Neural cell (in vitro differentiated cells): ENCODE measurements at regions not wholly inside any gene's neighbourhood (a gene's known extent, or its start where the extent isn't known, plus 50 kb on each side); places are given as distances from the start of the nearest gene placed in this dataset.

Source experiments
- H2AFZ ChIP-seq: fragments of 200-600, 300-800 bp; sonication (generic), shearing (Covaris generic); 2 replicates; pipeline ENCODE4 v1.6.0; 2014; ENCODE audit warnings: low read depth, mild to moderate bottlenecking, antibody characterized with exemption, low read length, moderate library complexity
- H3F3A ChIP-seq: fragments of 200-600 bp; shearing (Covaris generic); 2 replicates; pipeline ENCODE4 v1.6.1; 2016; ENCODE audit warnings: mild to moderate bottlenecking, moderate library complexity, mixed read lengths, antibody characterized with exemption, low read length; ENCODE audit not compliant: insufficient read depth, poor library complexity, severe bottlenecking
- H3K27ac ChIP-seq: fragments of 200-600, 300-800 bp; sonication (generic), shearing (Covaris generic); 2 replicates; pipeline ENCODE4 v1.5.1; 2014; ENCODE audit warnings: mild to moderate bottlenecking, low read length, moderate library complexity
- H3K27me3 ChIP-seq: fragments of 300-800, 200-600 bp; sonication (generic), shearing (Covaris generic); 2 replicates; pipeline ENCODE4 v1.6.0; 2014; ENCODE audit warnings: mild to moderate bottlenecking, low read depth, low read length, moderate library complexity; ENCODE audit not compliant: insufficient read depth
- H3K36me3 ChIP-seq: fragments of 300-800, 200-600 bp; sonication (generic), shearing (Covaris generic); 2 replicates; pipeline ENCODE4 v1.5.1; 2014; ENCODE audit warnings: mild to moderate bottlenecking, antibody characterized with exemption, low read length, moderate library complexity; ENCODE audit not compliant: insufficient read depth
- H3K4me2 ChIP-seq: fragments of 300-800, 200-600 bp; sonication (generic), shearing (Covaris generic); 2 replicates; pipeline ENCODE4 v1.6.0; 2014; ENCODE audit warnings: mild to moderate bottlenecking, low read length
- H3K4me3 ChIP-seq: fragments of 300-800, 200-600 bp; sonication (generic), shearing (Covaris generic); 2 replicates; pipeline ENCODE4 v1.5.1; 2014; ENCODE audit warnings: mild to moderate bottlenecking, low read length, moderate library complexity
- H3K79me2 ChIP-seq: fragments of 200-600 bp; shearing (Covaris generic); replicated peaks from 2 replicates; pipeline ENCODE4 v1.6.0; 2014; ENCODE audit warnings: mild to moderate bottlenecking, low read length, moderate library complexity; ENCODE audit not compliant: insufficient read depth
- H3K9ac ChIP-seq: fragments of 300-800, 200-600 bp; sonication (generic), shearing (Covaris generic); 2 replicates; pipeline ENCODE4 v1.6.1; 2016; ENCODE audit warnings: mild to moderate bottlenecking, low read length, mixed read lengths
- H3K9me2 ChIP-seq: fragments of 200-600 bp; shearing (Covaris generic); 2 replicates; pipeline ENCODE4 v1.6.1; 2016; ENCODE audit warnings: mild to moderate bottlenecking, low read length, mixed read lengths; ENCODE audit not compliant: insufficient read depth
- H3K9me3 ChIP-seq: fragments of 200-600, 300-800 bp; sonication (generic), shearing (Covaris generic); 2 replicates; pipeline ENCODE4 v1.6.1; 2016; ENCODE audit warnings: mild to moderate bottlenecking, mixed run types, low read length, moderate library complexity, mixed read lengths
- H4K20me1 ChIP-seq: fragments of 200-600 bp; shearing (Covaris generic); 2 replicates; pipeline ENCODE4 v1.6.1; 2016; ENCODE audit warnings: mild to moderate bottlenecking, mixed run types; ENCODE audit not compliant: insufficient read depth
- CTCF ChIP-seq: fragments of 450-650 bp; IDR thresholded peaks from 2 replicates; pipeline ENCODE4 v1.5.1; 2014; ENCODE audit warnings: antibody characterized with exemption, mild to moderate bottlenecking, moderate library complexity; ENCODE audit not compliant: poor library complexity, severe bottlenecking
- EP300 ChIP-seq: fragments of 450-650 bp; conservative IDR thresholded peaks from 2 replicates; pipeline ENCODE4 v1.6.1; 2014; ENCODE audit warnings: antibody characterized with exemption, mild to moderate bottlenecking, moderate library complexity; ENCODE audit not compliant: poor library complexity, severe bottlenecking
- EZH2 ChIP-seq: fragments of 200-600, 300-800 bp; shearing (Covaris generic), sonication (generic); IDR thresholded peaks from 2 replicates; pipeline ENCODE4 v1.6.1; 2014; ENCODE audit warnings: antibody characterized with exemption, low read length, borderline replicate concordance, mild to moderate bottlenecking; ENCODE audit not compliant: insufficient read depth, poor library complexity, severe bottlenecking
- MXI1 ChIP-seq: fragments of 450-650 bp; conservative IDR thresholded peaks from 2 replicates; pipeline ENCODE4 v1.6.1; 2014; ENCODE audit warnings: antibody characterized with exemption, mild to moderate bottlenecking; ENCODE audit not compliant: poor library complexity, severe bottlenecking
- POLR2AphosphoS5 ChIP-seq: IDR thresholded peaks from 2 replicates; pipeline ENCODE4 v1.6.1; 2012
- RAD21 ChIP-seq: fragments of 450-650 bp; conservative IDR thresholded peaks from 2 replicates; pipeline ENCODE4 v1.6.1; 2014; ENCODE audit warnings: antibody characterized with exemption, mild to moderate bottlenecking, moderate library complexity
- REST ChIP-seq: IDR thresholded peaks from 2 replicates; pipeline ENCODE4 v1.6.1; 2012; ENCODE audit warnings: borderline replicate concordance
- SMC3 ChIP-seq: fragments of 450-650 bp; conservative IDR thresholded peaks from 2 replicates; pipeline ENCODE4 v1.6.1; 2014; ENCODE audit warnings: antibody characterized with exemption, mild to moderate bottlenecking, moderate library complexity; ENCODE audit not compliant: poor library complexity
- TAF1 ChIP-seq: IDR thresholded peaks from 2 replicates; pipeline ENCODE4 v1.6.1; 2012; ENCODE audit warnings: low read depth

GRCh38 chr4:189265515-189265914 lies 675.2 kb upstream of the FRG1 start:
- Histone ChIP-seq H3K9me3 (no peaks in the 10 kb centered on the region), H3F3A (no peaks in the 10 kb centered on the region), H3K4me3 (no peak overlapping the region), H3K36me3 (no peaks in the 10 kb centered on the region), H3K27ac (no peak overlapping the region), H3K9ac (no peak overlapping the region), H3K27me3 (no peaks in the 10 kb centered on the region), H4K20me1 (no peaks in the 10 kb centered on the region), H2AFZ (no peak overlapping the region), H3K9me2 (no peaks in the 10 kb centered on the region), H3K4me2 (no peak overlapping the region), H3K79me2 (no peaks in the 10 kb centered on the region)
- TF ChIP-seq POLR2AphosphoS5 = no peak
- no peak for TF ChIP-seq EZH2
- TF ChIP-seq EP300 = no peak

- no peak overlapping the region for H3K4me3 ChIP-seq
- no peaks in the 10 kb centered on the region for H3K79me2 ChIP-seq
- no peak overlapping the region for H3K4me2 ChIP-seq
- H2AFZ ChIP-seq = no peak overlapping the region
- no peaks in the 10 kb centered on the region for H3F3A ChIP-seq
- H3K9me2 ChIP-seq = no peaks in the 10 kb centered on the region
- no peaks in the 10 kb centered on the region for H4K20me1 ChIP-seq
- TF ChIP-seq EZH2 = no peak
- no peak for TF ChIP-seq REST
- no peak for TF ChIP-seq EP300
- TF ChIP-seq SMC3 = no peak
- no peak for TF ChIP-seq TAF1
- no peak for TF ChIP-seq CTCF
- no peak for TF ChIP-seq RAD21
- TF ChIP-seq MXI1 = no peak
- H3K36me3 ChIP-seq = no peaks in the 10 kb centered on the region
- H3K9ac ChIP-seq = no peak overlapping the region
- no peaks in the 10 kb centered on the region for H3K9me3 ChIP-seq
- H3K27me3 ChIP-seq = no peaks in the 10 kb centered on the region
- H3K27ac ChIP-seq = no peak overlapping the region
Measured at GRCh38 chr4:189267312-189267965, 673.2 kb upstream of the FRG1 start.
